ENCODE measurements at regions not wholly inside any gene's neighbourhood (a gene's known extent, or its start where the extent isn't known, plus 50 kb on each side); places are given as distances from the start of the nearest gene placed in this dataset.

DNA sequence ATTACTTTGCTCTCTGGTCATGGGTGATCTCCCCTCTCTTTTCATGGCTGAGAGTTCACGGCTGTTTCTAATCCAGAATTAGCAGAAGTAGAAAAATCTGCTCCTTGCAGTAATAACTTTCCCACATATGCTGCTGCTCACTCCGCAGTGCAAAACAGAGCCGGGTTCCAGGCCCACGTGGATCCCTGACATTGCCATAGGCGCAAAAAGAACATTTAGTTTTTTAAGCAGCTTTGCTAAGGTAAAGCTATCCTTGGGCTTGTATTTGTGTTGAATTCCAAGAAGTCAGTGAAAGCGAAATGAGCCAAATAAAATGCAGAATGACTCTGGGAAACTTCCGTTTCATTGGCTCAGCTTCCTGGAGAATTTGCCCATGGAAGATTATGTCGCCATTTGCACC lies 633.7 kb upstream of the SUCLG2 start:
- DNase-seq, result no peak

DNA sequence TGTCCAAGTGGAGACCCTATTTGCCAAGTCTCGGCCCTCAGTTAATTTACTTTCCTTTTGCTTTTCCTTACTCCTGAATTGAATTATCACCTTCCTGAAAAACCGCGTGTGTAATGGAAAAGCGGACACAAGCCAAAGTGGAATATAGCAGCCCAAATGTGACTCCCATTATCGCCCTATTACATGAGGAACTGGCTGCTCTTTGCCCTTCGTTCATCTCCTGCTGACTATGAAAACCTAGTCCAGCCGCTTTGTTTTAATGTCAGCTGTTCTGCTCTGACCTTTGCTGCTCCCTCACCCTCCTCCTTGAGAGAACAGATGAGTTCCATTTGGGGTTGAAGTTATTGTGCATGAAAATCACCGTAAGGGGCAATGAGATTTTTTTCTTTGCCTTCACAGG lies 632.7 kb upstream of the SUCLG2 start:
- DNase-seq, result no peak

DNA sequence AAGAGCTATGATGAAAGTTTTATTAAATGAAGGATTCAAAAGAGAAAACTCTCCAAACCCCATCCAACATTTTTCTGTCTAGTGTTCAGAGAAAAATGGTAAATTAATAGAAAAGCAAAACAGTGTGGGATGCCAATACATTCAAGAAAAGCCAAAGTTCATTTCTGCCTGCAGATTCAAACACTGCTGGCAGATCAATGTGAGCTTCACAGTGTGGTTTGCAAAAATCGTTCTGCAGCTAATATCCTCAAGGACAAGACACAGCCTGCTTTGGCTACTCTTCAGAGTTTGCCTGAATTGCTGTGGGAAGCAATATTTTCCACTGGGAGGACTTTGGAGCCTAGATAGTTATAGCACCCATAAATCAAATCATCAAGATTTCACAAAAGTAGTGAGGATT lies 619.9 kb upstream of the SUCLG2 start:
- no peak for DNase-seq

- no peak for DNase-seq
Measured at GRCh38 chr3:68271145-68271544, 616.7 kb upstream of the SUCLG2 start.

DNA sequence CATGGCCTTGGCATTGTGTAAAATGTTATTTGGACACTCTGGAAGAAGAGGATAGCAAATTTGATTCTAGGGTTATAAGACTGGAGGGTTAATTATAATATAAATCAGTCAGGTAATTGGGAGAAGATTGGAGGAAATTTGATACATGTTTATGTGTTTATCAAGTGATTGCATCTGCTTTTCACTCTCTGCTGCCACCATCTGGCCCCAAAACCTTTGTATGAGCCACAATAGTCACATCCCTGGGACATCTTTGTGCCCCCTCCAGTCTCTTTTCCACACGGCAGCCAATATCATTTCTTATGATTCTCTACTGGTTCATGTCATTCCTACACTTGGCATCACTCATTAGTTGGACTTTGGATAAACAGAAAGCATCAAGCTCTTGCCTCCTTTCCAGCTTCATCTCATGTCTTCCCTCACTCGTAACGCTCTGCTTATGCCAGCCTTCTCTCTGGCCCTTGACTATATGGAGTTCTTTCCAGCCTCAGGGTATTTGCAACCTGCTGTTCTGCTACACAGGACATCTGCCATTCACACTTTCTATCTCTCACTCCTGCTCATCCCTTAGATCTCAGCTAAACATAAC lies 602.3 kb upstream of the SUCLG2 start:
- peak; percentile 17 for DNase-seq

DNA sequence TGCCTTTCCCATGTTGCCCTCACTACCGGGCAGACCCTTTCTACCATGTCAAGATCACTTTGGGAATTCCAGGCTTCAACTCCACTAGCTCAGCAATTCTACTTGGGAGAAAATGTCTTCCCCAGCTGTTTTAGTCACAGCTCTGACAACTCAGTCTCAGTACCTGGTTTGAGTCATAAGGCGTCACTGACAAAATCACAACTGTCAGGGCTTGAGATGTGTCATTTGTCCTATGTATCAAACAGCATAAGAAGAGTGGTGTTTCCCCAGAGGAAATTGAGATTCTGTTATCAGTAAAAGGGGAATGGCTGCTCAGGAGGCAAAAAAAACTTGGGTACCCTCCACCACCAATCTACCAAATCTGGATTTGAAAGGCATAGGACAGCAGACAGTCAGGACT lies 594.9 kb upstream of the SUCLG2 start:
- no peak for DNase-seq

GRCh38 chr3:68242606-68243005 lies 588.2 kb upstream of the SUCLG2 start:
- DNase-seq, result no peak

- no peak for DNase-seq
Measured at GRCh38 chr3:68239542-68239941, 585.1 kb upstream of the SUCLG2 start.

DNA sequence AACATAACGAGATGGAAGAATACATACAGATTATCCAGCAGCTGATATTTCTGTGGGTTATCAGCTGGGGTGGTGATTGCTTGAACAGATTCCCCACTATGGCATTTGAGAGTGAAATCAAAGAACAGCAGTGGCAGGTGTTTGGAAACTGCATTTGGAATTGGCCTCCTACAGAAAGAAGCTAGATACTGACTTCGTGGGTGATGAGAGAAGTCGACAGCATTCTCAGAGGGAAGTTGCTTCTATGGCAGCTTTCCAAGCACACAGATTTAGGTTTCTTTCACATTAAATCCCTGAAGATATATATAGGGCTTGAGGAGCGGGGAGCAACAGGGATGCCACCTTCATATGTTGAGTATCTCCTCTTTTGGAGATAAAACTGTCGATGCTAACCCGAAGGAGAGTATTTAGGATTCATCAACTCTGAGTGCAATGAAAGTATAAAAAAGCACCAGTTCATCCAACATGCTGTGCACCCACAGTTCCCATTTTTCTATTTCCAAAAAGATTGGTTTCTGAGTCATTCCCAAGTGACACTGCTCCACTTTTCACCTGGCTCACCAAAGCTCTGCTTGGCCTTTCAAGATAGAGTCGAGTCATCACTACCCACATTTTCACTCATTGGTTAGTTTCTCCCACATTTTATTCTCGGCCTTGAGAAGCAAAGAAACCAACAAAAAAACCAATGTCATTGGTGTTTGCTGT lies 579.8 kb upstream of the SUCLG2 start:
- no peak for DNase-seq

GRCh38 chr3:68228856-68229255 lies 574.4 kb upstream of the SUCLG2 start:
- no peak for DNase-seq

GRCh38 chr3:68220832-68221231 lies 566.4 kb upstream of the SUCLG2 start:
- DNase-seq, result no peak

GRCh38 chr3:68211637-68212036 lies 557.2 kb upstream of the SUCLG2 start:
- no peak for DNase-seq

- no peak for DNase-seq
Measured at GRCh38 chr3:68210635-68211034, 556.2 kb upstream of the SUCLG2 start.

DNA sequence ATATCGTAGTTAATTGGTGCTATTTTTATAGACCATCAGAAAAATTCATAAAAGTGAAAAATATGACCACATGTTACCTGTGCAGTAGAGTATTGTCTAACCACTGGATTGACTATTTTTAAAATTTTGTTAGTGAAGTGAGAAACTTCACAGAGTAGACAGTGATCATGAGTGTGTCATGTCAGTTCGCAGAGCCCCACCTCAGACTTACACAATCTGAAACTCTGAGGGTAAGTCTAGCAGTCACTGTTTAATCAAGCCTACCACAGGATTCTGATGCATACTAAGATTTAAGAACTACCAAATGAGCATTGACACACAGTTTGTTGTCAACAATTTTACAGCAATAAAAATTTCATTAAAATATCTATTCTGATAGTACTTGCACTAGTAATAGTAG lies 552.9 kb upstream of the SUCLG2 start:
- no peak for DNase-seq

DNA sequence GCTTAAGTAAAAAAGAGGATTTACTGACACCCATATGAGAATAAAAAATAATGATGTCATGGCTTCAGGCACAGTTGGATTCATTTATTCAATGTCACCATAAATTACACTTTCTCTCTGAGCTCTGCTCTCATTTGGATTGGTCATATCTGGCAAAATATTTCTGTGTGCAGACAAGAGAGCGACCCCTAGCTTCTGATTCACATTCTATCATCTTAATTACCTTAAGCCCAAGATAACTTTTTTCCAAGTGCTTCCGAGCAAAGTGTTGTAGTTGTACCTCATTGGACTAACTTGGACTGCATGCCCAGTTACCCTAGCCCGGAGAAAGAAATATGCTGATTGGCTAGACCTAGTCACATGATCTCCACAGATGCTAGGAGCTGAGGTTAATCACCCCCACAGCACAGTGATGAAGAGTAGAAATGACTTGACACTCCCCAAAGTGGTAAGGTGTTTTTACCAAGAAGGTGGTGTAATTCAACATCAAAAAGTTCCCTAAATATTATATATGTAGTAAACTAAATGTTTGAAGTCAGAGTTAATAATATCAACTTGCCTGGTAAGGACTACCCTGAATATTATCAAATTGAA lies 552.2 kb upstream of the SUCLG2 start:
- DNase-seq, result no peak

GRCh38 chr3:68186733-68187132 lies 532.3 kb upstream of the SUCLG2 start:
- DNase-seq, result no peak

- no peak for DNase-seq
Measured at GRCh38 chr3:68176600-68176999, 522.2 kb upstream of the SUCLG2 start.

DNA sequence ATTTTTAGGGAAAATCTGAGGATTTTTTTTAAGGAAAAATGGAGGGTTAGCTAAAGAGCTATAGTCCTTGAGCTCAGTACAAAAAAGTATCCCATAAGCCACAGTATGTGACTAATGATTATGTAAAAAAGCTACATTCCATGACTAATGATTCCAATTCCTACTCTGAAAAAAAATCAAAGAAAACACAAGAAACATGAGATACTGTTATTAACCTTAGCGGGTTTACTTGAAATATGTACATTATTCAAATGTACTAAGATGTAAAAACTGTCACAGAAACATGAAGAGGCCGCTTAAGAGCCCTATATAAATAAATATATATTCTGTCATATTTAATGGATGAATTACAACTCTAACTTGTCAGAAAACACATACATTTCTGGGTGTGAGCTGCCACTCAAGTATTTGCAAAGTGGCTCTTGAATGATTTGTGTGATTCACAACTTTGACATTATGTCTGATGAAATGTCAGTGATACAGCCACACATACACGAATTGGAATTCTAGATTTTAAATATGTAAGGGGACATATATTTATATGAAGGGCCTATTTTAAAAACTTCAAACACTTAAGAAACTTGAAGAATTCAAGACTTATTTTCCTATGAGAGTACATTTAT lies 518.7 kb upstream of the SUCLG2 start:
- no peak for DNase-seq

DNA sequence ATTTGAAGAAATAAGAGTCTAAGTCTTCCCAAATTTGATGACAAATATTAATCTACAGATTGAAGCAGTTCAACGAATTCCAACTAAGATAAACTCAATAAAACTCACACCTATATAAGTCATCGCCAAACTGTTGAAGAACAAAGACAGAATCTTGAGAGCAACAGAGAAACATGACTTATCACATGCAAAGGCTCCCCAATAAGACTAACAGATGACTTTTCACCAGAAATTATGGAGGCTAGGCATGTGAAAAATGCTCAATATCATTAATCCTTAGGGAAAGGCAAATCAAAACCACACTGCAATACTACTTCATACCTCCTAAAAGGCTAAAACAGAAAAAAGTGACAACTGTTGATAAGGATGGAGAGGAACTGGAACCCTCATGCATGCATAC lies 517.6 kb upstream of the SUCLG2 start:
- DNase-seq, result no peak

GRCh38 chr3:68163968-68164367 lies 509.6 kb upstream of the SUCLG2 start:
- no peak for DNase-seq

DNA sequence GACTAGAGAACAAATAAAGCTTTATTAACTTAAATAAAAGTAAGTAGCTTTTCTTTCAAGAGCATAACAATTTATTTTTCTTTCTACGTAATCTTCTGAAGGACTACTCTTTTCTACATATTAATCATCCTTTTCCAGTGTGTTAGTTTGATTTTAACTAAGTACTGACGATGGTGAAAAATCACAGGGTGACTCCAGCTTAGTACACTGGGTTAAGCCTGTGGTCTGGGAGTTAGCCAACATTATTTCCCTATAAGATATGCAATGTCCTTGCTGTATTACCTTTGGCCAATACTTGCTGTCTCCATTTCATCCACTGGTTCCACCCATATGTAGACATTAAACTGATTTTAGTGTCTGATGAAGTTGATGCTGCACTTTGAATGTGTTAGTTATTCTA lies 508.6 kb upstream of the SUCLG2 start:
- DNase-seq, result no peak

DNA sequence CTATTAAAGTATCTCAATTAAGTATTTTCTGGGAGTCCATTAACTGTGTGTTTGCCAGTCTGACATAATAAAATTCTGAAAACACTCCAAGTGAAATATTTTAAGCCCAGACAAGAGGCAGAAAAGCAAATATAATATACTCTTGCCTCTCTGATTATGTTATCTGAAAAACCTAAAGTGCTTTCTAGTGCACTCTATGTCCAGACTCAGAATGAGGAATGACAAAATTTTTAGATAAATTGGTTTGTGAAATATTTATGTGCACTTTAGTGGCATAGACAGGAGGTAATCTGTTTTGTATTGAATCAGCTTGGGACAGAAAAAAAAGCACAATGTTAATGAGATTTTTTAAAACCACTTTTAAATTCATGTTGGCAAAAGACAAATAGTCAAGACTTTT lies 508.2 kb upstream of the SUCLG2 start:
- DNase-seq, result no peak

DNA sequence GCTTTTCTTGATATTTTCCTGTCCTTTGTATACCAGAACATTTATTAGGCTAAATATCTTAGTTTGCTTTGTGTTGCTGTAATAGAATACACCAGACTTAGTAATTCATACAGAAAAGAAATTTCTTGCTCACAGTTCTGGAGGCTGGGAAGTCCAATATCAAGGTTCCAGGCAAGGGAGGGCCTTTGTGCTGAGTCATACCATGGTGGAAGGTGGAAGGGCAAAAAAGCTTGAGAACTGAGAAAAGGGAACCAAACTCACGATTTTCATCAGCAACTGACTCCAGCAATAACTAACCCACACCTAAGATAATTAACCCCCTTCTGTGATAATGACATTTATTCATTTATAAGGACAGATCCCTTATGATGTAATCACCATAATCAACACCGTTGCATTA lies 496.9 kb upstream of the SUCLG2 start:
- no peak for DNase-seq

DNA sequence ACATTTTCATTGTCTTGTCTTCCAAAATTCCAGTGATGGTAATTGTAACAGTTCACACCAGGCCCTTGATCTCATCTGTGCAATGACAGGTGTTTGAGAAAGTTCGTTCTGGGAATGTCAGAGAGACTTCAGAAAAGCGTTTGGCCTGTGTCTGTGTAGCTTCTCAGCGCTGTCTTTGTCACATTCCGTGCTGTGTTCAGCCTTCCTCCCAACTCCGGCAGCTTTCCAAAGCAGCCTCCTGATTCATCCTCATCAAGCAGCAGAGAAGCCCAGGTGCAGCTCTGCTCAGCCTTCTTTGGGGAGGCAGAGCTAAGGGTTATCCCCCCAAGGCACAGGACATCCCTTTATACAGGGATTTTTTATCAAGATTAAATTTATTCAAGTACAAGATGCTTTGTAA lies 494.0 kb upstream of the SUCLG2 start:
- no peak for DNase-seq

Measured in activated T-cell treated with anti-CD3 and anti-CD28 coated beads, Interleukin-2, amount 50 U/mL, for 1 hour (primary cell).